Activated naive CD4-positive, alpha-beta T cell treated with anti-CD3 and anti-CD28 coated beads, Interleukin-2, amount 50 U/mL, for 16 hours (primary cell): ENCODE measurements at regions not wholly inside any gene's neighbourhood (a gene's known extent, or its start where the extent isn't known, plus 50 kb on each side); places are given as distances from the start of the nearest gene placed in this dataset.

Experiments
- DNase-seq: peaks from one replicate; pipeline ENCODE4 v3.0.0-alpha.2; 2020

DNA sequence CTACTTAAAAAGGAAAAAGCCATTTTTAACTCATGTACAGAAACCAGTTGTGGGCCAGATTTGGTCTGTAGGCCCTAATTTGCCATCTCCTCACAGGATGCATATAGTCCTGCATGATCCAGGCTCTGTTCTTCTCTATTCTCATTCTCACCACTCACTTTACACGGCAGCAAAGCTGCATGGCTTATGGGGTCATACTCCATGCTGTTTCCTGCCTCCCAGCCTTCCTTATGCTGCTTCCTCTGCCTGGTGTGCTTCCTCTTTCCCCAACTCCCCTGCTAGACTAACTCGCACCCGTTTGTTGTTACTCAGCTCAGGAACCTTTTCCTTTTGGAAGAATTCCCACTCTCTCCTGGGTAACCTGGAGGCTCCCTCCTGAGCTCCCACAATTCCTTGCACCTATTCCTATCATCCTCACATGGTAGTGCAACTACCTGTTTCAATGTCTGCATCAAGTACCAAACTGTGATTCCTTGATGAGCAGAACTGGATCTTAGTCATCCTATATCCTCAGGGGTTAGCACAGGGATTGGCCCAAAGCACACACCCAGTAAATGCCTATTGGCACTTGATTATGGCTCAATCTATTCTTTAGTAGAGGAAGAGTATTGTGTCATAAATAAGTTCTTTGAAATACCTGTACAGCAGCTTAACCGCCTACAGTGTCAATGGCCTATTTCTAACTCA, 172.1 kb upstream of the MITF start:
- DNase-seq, result no peak

DNA sequence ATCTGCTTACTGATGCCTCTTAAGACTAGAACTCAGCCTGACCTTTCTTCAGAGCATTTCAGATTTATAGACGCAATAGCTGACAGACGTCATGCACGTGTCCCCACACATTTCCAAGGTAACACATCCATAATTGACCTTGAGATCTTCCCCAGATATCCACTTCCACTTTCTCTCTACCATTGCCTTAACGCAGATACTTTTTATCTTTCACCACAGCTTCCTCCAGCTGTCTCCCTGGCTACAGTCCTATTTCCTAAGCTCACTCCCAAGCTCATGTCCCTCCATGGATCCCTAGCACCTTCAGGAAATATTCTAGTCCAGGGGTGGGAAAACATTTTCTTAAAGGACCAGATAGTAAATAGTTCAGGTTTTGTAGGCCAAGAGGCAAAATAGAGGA, 173.0 kb upstream of the MITF start:
- DNase-seq, result no peak

DNA sequence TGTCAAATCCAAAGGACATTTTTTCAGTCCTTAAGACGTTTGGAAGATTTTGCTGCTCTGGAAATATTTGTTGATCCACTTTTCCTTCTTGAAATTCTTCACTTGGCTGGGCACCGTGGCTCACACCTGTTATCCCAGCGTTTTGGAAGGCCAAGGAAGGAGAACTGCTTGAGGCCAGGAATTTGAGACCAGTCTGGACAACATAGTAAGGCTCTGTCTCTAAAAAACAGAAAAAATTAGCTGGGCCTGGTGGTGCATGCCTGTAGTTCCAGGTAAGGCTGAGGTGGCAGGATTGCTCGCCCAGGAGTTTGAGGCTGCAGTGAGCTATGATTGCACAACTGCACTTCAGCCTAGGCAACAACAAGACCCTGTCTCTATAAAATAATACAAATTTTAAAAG, 173.9 kb upstream of the MITF start:
- DNase-seq, result no peak

DNA sequence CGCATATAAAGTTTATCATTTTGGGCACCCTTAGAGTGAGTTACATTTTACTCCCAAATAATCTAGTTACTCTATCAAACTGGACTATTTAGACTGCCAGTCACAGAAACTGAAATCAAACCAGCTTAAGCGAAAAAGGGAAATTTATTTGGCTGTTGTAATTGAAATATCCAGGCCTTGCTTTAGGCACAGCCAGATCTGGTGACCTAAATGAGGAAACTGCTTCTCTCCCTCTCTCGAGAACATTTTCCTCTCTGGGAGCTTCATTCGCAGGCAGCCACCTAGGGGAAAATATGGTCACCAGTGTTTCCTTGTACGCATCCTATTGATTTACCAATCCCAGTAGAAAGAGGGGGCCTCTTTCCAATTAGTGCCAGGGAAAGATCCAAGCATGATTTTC, 175.3 kb upstream of the MITF start:
- DNase-seq, result no peak

- DNase-seq, result no peak
These were observed 176.1 kb upstream of the MITF start for GRCh38 chr3:69563151-69563550.

- DNase-seq, result no peak
These were observed 176.1 kb upstream of the FRMD4B start for GRCh38 chr3:69562020-69562419.

DNA sequence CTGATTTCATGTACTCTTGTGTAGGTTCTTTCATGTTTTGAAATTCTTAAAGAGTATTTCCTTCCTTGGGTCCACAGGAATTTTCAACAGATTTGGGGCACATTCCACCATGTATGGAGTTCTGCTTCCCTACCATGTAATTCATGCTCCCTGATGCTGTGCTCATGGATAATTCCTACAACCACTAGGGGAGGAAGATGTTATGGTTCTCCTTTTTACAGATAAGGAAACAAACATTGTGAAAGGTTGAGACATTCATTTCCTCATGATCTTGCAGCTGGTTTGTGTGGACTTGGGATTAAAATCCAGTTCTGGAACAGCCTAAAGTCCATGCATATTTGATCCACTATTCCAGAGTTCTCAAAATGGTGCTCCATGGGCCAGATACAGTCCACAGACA, 174.9 kb upstream of the FRMD4B start:
- DNase-seq, result no peak

GRCh38 chr3:69560116-69560515, 174.2 kb upstream of the FRMD4B start:
- no peak for DNase-seq

- no peak for DNase-seq
These were observed 173.0 kb upstream of the FRMD4B start for GRCh38 chr3:69558912-69559311.

- no peak for DNase-seq
These were observed 168.7 kb upstream of the FRMD4B start for GRCh38 chr3:69554576-69554975.

DNA sequence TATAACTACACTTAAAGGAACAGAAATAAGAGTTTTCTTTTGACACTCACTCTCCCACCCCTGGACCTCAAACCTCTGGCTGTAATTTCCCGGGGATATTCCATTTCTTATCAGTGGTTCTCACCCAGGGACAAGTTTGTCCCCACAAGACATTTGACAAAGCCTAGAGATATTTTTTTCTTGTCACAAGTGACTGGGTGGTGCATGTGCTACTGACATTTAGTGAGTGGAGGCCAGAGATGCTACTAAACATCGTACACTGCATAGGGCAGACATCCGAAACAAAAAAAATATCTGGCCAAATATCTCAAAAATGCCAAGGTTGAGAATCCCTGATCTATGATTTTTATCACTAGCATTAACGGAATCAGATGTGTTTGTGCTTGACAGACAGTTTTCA, 168.0 kb upstream of the FRMD4B start:
- DNase-seq, result no peak

DNA sequence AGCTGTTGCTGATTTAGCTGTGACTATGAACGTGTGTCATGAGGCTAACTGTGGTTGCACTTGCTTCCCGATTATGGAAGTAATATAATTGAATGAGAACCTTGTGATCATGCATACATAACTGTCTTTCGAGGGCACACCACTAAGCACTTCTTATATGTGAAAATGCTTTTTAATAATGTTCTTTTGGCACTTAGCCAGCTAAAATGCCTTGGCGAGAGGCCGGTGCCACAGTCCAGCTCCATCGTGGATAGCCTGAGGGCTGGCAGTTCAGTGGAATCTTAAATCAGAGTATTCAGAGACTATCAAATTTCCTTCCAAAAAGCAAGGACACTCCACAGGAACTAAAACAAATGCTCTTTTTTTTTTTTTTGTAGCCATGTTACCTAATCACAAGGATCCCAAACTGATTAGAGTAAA, 161.6 kb upstream of the FRMD4B start:
- DNase-seq, result no peak

- no peak for DNase-seq
These were observed 157.0 kb upstream of the FRMD4B start for GRCh38 chr3:69542805-69543429.

- peak; percentile 10 for DNase-seq
These were observed 156.4 kb upstream of the FRMD4B start for GRCh38 chr3:69542089-69542804.

DNA sequence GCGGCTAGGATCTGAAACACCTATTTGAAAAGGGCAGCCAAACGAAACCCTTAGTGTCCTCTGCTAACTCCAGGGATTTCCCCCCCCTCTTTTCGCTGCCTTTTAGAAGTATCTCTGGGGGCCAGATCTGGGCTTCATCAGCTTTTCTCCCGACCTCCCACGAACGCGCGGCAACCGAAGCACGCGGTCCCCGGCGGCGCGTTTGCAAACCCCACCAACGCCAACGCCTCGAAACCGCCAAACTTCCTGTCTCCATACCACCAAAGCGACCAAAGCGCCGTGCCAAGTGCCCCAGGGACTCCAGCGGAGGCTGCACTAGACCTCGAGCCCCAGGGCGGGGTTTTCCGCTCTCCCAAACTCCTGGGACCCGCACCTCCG, 155.8 kb upstream of the FRMD4B start:
- no peak for DNase-seq

DNA sequence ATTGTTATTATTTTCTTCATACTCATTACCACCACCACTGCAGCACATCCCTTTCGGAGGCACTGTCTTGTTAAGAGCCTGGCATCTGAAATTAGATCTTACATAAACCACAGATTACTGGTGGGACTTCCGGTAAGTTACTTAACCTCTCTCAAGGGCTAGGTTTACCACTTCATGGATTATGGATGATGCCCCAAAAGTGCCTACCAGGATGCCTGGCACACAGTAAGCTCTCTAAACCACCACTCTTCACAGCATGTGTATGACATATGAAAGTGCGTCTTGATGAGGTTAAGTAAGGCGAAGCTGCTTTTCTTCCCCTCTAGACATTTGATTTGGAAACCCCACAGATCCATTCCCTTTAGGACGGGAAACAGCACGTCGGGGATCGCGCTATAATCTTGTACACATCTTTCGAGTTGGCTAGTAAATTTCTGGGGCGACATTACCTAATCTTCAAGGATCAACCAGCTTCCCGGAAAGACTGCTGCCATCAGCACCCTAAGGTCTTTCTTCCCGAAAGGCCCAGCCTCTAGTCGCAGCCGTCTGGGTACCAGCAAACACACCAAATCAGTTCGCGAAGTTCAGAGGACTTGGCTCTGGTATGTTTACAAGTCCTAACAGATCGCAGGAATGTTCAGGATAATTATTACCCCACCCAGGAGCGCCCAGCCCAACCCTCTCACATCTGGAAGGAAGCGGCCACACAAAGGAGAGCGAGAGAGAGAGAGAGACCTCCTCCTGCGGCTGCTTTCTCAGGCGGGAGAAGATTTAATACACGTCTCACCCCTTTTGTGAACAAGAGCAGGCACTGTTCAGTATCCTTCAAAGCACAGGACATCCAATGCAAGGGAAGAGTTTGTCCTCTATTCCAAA, 155.1 kb upstream of the FRMD4B start:
- no peak for DNase-seq

GRCh38 chr3:69539134-69539533, 153.2 kb upstream of the FRMD4B start:
- no peak for DNase-seq

DNA sequence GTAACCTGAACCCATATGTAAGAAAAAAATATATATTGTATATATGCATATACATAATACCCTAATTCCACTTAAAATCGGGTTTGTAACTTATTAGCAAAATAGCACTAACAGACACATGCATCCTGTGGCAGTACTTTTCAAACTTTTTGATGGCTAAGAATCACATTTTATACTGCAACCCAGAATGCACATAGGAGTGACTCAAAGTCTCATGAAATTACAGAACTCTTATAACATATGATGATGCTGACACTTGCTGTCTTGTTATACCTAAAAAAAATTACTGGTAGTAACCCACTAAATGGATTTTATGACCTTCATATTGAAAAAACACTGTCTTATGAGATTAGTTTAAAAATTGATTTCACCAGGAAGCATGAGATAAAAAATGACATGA, 152.4 kb upstream of the FRMD4B start:
- no peak for DNase-seq

DNA sequence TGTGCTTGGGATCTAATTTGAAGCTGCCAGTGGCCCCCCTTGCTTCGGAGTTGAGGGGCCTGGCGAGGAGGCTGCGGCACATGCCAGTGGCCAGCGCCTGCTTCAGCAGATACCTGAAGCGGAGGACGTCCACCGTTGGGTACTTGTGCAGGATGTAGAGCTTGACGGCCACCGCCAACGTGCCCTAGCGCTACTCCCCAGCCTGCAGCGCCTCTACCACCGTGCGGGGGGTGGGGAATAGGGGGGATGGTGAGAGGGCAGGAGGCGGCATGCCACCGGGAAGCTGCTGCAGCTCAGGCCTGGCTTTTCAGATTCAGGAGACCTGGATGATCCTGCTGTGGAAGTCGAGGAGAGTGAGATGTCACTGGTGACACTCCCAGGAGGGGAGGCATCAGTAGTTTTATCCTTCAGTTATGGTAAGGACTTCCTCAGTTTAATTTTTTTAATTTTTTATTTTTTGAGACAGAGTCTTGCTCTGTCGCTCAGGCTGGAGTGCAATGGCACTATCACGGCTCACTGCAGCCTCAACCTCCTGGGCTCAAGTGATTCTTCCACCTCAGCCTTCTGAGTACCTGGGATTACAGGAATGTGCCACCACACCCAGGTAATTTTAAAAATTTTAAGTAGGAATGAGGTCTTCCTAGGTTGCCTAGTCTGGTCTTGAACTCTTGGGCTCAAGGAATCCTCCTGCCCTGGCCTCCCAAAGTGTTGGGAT, 150.6 kb upstream of the FRMD4B start:
- no peak for DNase-seq

DNA sequence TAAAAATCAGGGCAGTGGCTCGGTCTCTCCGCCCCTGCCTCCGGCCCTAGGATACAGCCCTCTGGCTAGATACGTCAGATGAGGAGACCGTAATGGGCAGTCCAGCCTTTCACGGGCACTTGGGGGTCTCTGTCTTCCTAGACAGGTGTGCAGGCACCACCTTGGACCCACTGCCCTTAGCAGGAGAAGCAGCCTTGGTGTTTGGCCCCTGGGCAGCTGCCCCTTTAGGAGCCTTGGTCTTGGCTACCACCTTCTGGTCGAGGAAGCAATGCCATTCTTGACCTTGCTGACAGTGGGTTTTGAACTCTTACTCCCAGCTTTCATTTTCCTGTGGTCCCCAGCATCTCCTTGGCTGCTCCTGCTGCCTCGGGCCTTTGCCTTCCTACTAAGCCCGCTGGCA, 149.7 kb upstream of the FRMD4B start:
- DNase-seq, result no peak

GRCh38 chr3:69532547-69533224, 146.8 kb upstream of the FRMD4B start:
- DNase-seq, result no peak
